ENCODE measurements at regions not wholly inside any gene's neighbourhood (a gene's known extent, or its start where the extent isn't known, plus 50 kb on each side); places are given as distances from the start of the nearest gene placed in this dataset.

DNA sequence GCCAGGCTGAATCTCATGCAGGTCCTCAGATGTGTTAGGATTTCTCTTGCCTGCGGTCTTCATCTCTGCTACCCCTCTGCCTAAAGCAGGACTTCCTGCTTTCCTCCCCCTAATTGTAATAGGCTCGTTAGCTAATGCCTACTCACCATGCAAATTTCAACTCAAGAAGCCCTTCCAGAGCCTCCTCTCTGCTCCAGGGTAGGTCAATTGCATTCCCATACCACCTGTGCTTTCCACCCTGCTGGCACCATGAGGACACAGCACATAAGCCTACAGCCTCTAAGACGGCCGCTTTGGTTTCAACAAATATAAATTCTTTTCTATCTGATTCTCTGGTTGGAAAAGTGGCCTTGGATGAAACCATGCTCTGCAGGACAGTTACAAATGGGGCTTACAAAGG, 93.9 kb downstream of the QDPR start:
- TF ChIP-seq, protein P1, sequence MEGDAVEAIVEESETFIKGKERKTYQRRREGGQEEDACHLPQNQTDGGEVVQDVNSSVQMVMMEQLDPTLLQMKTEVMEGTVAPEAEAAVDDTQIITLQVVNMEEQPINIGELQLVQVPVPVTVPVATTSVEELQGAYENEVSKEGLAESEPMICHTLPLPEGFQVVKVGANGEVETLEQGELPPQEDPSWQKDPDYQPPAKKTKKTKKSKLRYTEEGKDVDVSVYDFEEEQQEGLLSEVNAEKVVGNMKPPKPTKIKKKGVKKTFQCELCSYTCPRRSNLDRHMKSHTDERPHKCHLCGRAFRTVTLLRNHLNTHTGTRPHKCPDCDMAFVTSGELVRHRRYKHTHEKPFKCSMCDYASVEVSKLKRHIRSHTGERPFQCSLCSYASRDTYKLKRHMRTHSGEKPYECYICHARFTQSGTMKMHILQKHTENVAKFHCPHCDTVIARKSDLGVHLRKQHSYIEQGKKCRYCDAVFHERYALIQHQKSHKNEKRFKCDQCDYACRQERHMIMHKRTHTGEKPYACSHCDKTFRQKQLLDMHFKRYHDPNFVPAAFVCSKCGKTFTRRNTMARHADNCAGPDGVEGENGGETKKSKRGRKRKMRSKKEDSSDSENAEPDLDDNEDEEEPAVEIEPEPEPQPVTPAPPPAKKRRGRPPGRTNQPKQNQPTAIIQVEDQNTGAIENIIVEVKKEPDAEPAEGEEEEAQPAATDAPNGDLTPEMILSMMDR (IDR thresholded peaks at IDR 0.05) = no peak
- TF ChIP-seq POLR2A (IDR thresholded peaks at IDR 0.05) = no peak
